Keratinocyte (primary cell): ENCODE measurements at regions not wholly inside any gene's neighbourhood (a gene's known extent, or its start where the extent isn't known, plus 50 kb on each side); places are given as distances from the start of the nearest gene placed in this dataset.

Source experiments
- EZH2 ChIP-seq: IDR thresholded peaks from one replicate; pipeline ENCODE4 v1.6.1; 2012; ENCODE audit warnings: inconsistent platforms, mild to moderate bottlenecking, low read length, moderate library complexity
- TF ChIP-seq, protein P1 (sequence below), 3 experiments: IDR thresholded peaks in 1 of 3; conservative IDR thresholded peaks in 1 of 3; optimal IDR thresholded peaks in 1 of 3; 2 replicates in 2 of 3; 3 replicates in 1 of 3; pipeline versions ENCODE3 to v1.5.1; 2011; ENCODE audit warnings: low read length in 3 of 3, mild to moderate bottlenecking in 3 of 3, moderate library complexity in 2 of 3, control low read depth in 1 of 3, inconsistent platforms in 1 of 3; ENCODE audit not compliant: insufficient read depth in 2 of 3; ENCODE audit errors: extremely low read depth in 1 of 3

GRCh38 chr9:102550886-102551285 is 444.2 kb upstream of the CYLC2 start:
- TF ChIP-seq EZH2 = no peak
- TF ChIP-seq, protein P1, sequence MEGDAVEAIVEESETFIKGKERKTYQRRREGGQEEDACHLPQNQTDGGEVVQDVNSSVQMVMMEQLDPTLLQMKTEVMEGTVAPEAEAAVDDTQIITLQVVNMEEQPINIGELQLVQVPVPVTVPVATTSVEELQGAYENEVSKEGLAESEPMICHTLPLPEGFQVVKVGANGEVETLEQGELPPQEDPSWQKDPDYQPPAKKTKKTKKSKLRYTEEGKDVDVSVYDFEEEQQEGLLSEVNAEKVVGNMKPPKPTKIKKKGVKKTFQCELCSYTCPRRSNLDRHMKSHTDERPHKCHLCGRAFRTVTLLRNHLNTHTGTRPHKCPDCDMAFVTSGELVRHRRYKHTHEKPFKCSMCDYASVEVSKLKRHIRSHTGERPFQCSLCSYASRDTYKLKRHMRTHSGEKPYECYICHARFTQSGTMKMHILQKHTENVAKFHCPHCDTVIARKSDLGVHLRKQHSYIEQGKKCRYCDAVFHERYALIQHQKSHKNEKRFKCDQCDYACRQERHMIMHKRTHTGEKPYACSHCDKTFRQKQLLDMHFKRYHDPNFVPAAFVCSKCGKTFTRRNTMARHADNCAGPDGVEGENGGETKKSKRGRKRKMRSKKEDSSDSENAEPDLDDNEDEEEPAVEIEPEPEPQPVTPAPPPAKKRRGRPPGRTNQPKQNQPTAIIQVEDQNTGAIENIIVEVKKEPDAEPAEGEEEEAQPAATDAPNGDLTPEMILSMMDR (optimal IDR thresholded peaks at IDR 0.05 in 1 of 3, IDR thresholded peaks at IDR 0.05 in 1 of 3, conservative IDR thresholded peaks at IDR 0.05 in 1 of 3; ENCODE audit: extremely low read depth in 1 of 3, insufficient read depth in 2 of 3, low read length in 3 of 3) = no peak
